LNCaP clone FGC (cell line): ENCODE measurements at regions not wholly inside any gene's neighbourhood (a gene's known extent, or its start where the extent isn't known, plus 50 kb on each side); places are given as distances from the start of the nearest gene placed in this dataset.

ENCODE experiments used
- DNase-seq: peaks from one replicate; pipeline ENCODE4 v3.0.0-alpha.2; 2011; ENCODE audit warnings: low read depth
- H3K4me3 ChIP-seq: 2 replicates; pipeline ENCODE4 v1.5.1; 2011; ENCODE audit warnings: mild to moderate bottlenecking, low read depth, low read length, control low read depth
- TF ChIP-seq, protein P1 (sequence below): IDR thresholded peaks from 2 replicates; pipeline ENCODE4 v1.5.1; 2012; ENCODE audit warnings: mild to moderate bottlenecking; ENCODE audit not compliant: control insufficient read depth, insufficient read depth; ENCODE audit errors: extremely low read depth

DNA sequence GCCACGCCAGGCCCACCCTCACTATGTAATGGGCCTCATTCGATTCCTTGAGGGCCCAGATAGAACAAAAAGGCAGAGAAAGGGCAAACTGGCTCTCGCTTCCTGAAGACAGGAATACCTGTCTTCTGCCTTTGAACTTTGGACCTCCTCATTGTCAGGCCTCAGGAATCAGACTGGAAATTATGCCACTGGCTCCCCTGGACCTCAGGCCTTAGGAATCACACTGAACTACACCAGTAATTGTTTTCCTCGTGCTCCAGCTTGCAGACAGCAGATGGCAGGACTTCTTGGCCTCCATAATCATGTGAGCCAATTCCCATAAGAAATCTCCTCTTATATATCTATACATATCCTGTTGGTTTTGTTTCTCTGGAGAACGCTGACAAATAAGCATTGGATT, 258.6 kb upstream of the KCNG1 start:
- DNase-seq = no peak
- H3K4me3 ChIP-seq = no peak overlapping the region
- TF ChIP-seq, protein P1, sequence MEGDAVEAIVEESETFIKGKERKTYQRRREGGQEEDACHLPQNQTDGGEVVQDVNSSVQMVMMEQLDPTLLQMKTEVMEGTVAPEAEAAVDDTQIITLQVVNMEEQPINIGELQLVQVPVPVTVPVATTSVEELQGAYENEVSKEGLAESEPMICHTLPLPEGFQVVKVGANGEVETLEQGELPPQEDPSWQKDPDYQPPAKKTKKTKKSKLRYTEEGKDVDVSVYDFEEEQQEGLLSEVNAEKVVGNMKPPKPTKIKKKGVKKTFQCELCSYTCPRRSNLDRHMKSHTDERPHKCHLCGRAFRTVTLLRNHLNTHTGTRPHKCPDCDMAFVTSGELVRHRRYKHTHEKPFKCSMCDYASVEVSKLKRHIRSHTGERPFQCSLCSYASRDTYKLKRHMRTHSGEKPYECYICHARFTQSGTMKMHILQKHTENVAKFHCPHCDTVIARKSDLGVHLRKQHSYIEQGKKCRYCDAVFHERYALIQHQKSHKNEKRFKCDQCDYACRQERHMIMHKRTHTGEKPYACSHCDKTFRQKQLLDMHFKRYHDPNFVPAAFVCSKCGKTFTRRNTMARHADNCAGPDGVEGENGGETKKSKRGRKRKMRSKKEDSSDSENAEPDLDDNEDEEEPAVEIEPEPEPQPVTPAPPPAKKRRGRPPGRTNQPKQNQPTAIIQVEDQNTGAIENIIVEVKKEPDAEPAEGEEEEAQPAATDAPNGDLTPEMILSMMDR = no peak

DNA sequence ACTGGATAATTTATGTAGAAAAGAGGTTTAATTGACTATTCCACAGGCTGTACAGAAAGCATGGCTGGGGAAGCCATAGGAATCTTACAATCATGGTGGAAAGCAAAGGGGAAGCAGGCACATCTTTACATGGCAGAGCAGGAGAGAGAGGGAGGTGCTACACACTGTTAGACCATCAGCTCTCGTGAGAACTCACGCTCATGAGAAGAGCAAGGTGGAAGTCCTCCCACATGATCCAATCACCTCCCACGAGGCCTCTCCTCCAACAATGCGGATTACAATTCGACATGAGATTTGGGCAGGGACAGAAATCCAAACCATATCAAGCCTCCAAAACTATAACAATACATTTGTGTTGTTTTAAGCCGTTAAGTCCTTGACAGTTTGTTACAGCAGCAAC, 257.1 kb upstream of the KCNG1 start:
- DNase-seq = no peak
- TF ChIP-seq, protein P1 = no peak
- H3K4me3 ChIP-seq = no peak overlapping the region

DNA sequence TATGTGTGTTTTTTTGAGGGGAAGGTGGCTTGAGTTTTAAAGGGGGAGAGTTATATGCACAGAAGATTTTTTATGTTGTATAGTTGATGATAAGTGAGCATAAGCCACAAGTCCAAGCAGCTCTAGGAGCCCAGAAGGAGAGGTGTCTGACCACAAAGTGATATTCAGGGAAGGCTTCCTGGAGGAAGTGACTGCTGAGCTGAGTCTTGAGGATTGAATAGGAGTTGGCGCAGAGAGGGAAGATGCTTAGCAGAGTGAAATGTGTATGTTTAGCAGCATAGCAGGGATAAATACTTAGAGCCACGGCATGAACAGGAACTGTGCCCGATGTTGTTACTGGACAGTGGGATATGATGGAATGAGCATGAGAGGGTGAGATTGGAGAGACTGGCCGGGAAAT, 255.1 kb upstream of the KCNG1 start:
- DNase-seq = no peak
- H3K4me3 ChIP-seq = no peak overlapping the region
- TF ChIP-seq, protein P1 = no peak

DNA sequence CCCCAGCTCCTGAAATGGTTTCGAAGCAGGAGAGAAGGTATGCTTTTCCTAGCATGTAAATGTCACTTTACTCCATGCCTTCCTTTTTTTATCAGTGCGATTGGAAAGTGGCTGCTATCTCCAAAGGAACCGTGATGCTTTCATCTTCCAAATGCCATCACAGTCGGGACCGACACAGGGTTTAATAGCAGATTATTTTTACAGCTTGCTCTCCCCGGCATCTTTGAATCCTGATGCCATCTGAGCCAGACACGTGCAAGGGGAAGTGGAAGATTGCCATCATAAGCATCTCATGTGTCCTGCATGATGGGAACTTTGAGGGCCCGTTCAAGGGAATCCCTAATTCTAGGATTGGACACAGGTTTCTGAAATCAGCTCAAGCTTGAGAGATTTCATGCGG, 253.4 kb upstream of the KCNG1 start:
- TF ChIP-seq, protein P1 = no peak
- no peak for DNase-seq

DNA sequence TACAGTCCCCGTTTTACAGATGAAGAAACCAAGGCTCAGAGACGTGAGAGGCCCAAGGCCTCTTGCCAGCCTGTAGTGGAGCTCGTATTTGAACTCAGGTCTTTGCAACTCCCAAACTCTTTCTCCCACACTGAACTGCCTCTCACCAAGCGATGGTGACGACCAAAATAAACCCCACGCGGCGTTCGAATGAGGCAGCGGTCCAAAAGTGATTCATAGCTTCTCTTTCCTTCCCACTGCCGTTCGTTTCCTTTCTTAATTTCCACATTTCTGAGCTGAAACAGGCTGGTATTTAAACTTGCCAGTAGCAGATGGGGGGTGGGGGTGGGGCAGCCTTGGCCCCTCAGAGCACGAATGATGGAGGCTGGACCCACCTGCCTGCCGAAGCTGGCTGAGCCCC, 252.9 kb upstream of the KCNG1 start:
- TF ChIP-seq, protein P1 = no peak
- no peak overlapping the region for H3K4me3 ChIP-seq
- DNase-seq = no peak

More for the DNA sequence above, 253.4 kb upstream of the KCNG1 start:
- no peak overlapping the region for H3K4me3 ChIP-seq

DNA sequence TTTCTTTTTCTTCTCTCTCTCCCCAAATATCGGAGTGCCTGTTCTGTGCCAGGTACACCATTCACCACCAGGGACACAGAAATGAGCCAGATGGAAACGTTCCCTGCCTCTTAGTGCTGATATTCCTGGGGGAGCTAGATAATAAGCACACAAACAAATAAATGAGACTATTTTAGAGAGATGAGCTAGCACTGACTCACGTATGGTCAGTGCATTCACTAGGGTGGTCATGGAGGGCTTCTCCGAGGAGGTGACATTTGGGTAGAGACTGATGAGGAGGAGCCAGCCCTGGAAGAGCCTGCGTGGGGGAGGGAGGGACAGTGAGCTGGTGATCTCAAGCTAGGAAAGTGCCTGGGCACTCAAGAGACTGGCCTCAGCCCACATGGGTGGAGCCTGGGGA, 252.3 kb upstream of the KCNG1 start:
- no peak for DNase-seq
- no peak overlapping the region for H3K4me3 ChIP-seq
- TF ChIP-seq, protein P1 = no peak

DNA sequence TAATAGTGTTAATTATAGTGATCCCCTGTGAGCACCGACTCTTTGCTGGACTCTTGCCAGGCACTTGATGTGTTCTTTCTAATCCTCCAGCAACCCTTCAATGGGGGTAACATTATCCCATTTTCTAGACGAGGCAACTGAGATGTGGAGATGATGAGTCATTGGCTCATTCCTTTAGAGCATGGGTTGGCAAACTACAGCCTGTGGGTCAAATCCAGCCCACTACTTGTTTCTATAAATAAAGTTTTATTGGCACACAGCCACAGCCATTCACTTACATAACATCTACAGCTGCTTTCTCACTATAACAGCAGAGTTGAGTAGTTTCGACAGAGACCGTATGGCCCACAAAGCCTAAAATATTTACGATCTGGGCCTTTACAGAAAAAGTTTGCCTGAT, 249.5 kb upstream of the KCNG1 start:
- no peak overlapping the region for H3K4me3 ChIP-seq
- TF ChIP-seq, protein P1 = no peak
- no peak for DNase-seq
